DOHH2 (cell line): ENCODE measurements at regions not wholly inside any gene's neighbourhood (a gene's known extent, or its start where the extent isn't known, plus 50 kb on each side); places are given as distances from the start of the nearest gene placed in this dataset.

Experiments used
- H3F3A ChIP-seq: fragments of 200-600 bp; sonication (generic), shearing (Covaris generic); 2 replicates; pipeline ENCODE4 v1.6.0; 2016; ENCODE audit warnings: antibody characterized with exemption, mild to moderate bottlenecking; ENCODE audit not compliant: control insufficient read depth, insufficient read depth
- H3K27ac ChIP-seq: fragments of 200-600 bp; sonication (generic); 2 replicates; pipeline ENCODE4 v1.5.1; 2014; ENCODE audit warnings: low read depth, mild to moderate bottlenecking, low read length, moderate library complexity
- H3K27me3 ChIP-seq: fragments of 200-600 bp; sonication (generic); 2 replicates; pipeline ENCODE4 v1.6.1; 2014; ENCODE audit warnings: mild to moderate bottlenecking, low read length, mixed read lengths; ENCODE audit not compliant: control insufficient read depth
- H3K36me3 ChIP-seq: fragments of 200-600 bp; sonication (generic); 2 replicates; pipeline ENCODE4 v1.6.1; 2014; ENCODE audit warnings: mild to moderate bottlenecking, low read length, moderate library complexity, mixed read lengths; ENCODE audit not compliant: control insufficient read depth
- H3K4me1 ChIP-seq: fragments of 200-600 bp; sonication (generic); 2 replicates; pipeline ENCODE4 v1.6.1; 2014; ENCODE audit warnings: mild to moderate bottlenecking, low read length, mixed read lengths; ENCODE audit not compliant: control insufficient read depth
- H3K4me2 ChIP-seq: fragments of 200-600 bp; sonication (generic); 2 replicates; pipeline ENCODE4 v1.6.0; 2014; ENCODE audit warnings: mild to moderate bottlenecking, low read length, moderate library complexity
- H3K4me3 ChIP-seq: fragments of 200-600 bp; sonication (generic); 2 replicates; pipeline ENCODE4 v1.5.1; 2014; ENCODE audit warnings: mild to moderate bottlenecking, low read length, mixed read lengths
- H3K79me2 ChIP-seq: fragments of 200-600 bp; sonication (generic); 2 replicates; pipeline ENCODE4 v1.6.1; 2014; ENCODE audit warnings: mild to moderate bottlenecking, low read length, mixed read lengths; ENCODE audit not compliant: control insufficient read depth
- H3K9me2 ChIP-seq: fragments of 200-600 bp; sonication (generic); replicated peaks from 2 replicates; pipeline ENCODE4 v1.6.1; 2014; ENCODE audit warnings: mild to moderate bottlenecking, low read length, mixed read lengths; ENCODE audit not compliant: control insufficient read depth
- H3K9me3 ChIP-seq: fragments of 200-600 bp; sonication (generic); 2 replicates; pipeline ENCODE4 v1.6.1; 2014; ENCODE audit warnings: antibody characterized with exemption, low read length, mixed read lengths; ENCODE audit not compliant: control insufficient read depth, insufficient read depth
- H4K20me1 ChIP-seq: fragments of 200-600 bp; sonication (generic); 2 replicates; pipeline ENCODE4 v1.6.0; 2014; ENCODE audit warnings: low read depth, mild to moderate bottlenecking, antibody characterized with exemption, low read length, moderate library complexity; ENCODE audit not compliant: control insufficient read depth, insufficient read depth
- EZH2phosphoT487 ChIP-seq: fragments of 200-600 bp; sonication (generic); IDR thresholded peaks from 2 replicates; pipeline ENCODE4 v1.6.1; 2017; ENCODE audit warnings: borderline replicate concordance, mild to moderate bottlenecking, antibody characterized with exemption, low read length, moderate library complexity, mixed read lengths
- TF ChIP-seq, protein P1 (sequence below): fragments of 200-600 bp; sonication (generic); IDR thresholded peaks from one replicate; pipeline ENCODE4 v1.5.1; 2014; ENCODE audit warnings: antibody characterized with exemption, mild to moderate bottlenecking, low read depth, low read length; ENCODE audit not compliant: poor library complexity, severe bottlenecking

DNA sequence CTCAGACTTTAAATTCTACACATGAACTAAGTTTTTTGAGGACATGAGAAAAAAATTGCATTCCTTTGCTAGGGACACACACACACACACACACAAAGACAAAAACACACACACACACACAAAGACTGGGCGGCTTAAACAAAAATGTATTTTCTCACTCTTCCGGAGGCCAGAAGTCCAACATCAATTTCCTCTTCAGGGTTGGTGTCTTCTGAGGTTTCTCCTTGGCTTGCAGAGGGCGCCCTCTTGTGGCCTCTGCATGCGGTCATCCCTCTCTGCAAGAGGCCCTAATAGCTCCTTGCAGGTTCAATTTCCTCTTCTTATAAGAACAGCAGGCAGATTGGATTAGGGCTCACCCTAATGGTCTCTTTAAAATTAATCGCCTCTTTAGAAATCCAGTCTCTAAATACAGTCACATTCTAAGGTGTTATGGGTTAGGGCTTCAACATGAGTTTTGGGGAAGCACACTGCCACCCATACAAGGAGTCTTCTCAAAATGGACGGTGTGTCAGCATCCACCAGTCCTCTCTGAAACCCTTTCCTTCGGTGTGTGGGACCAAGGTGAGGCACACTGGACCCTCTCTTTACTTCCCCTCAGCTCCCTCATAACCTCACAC is 61.4 kb downstream of the GPR6 start:
- H3K9me2 ChIP-seq, result no peaks in the 10 kb centered on the region
- no peaks in the 10 kb centered on the region for H3K9me3 ChIP-seq
- no peaks in the 10 kb centered on the region for H3K79me2 ChIP-seq
- no peaks in the 10 kb centered on the region for H3K27me3 ChIP-seq
- peak overlapping the region; percentile 72 for H3K4me3 ChIP-seq
- H4K20me1 ChIP-seq, result no peaks in the 10 kb centered on the region
- TF ChIP-seq, protein P1, sequence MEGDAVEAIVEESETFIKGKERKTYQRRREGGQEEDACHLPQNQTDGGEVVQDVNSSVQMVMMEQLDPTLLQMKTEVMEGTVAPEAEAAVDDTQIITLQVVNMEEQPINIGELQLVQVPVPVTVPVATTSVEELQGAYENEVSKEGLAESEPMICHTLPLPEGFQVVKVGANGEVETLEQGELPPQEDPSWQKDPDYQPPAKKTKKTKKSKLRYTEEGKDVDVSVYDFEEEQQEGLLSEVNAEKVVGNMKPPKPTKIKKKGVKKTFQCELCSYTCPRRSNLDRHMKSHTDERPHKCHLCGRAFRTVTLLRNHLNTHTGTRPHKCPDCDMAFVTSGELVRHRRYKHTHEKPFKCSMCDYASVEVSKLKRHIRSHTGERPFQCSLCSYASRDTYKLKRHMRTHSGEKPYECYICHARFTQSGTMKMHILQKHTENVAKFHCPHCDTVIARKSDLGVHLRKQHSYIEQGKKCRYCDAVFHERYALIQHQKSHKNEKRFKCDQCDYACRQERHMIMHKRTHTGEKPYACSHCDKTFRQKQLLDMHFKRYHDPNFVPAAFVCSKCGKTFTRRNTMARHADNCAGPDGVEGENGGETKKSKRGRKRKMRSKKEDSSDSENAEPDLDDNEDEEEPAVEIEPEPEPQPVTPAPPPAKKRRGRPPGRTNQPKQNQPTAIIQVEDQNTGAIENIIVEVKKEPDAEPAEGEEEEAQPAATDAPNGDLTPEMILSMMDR, result peak; percentile 86
- TF ChIP-seq EZH2phosphoT487, result no peak
- H3K27ac ChIP-seq, result no peak overlapping the region; the same call in 1 of the 2 replicates
- no peaks in the 10 kb centered on the region for H3K36me3 ChIP-seq
- peaks cover 10% of the 10 kb centered on the region for H3K4me1 ChIP-seq
- H3F3A ChIP-seq, result no peaks in the 10 kb centered on the region
- peak overlapping the region; percentile 76 for H3K4me2 ChIP-seq

DNA sequence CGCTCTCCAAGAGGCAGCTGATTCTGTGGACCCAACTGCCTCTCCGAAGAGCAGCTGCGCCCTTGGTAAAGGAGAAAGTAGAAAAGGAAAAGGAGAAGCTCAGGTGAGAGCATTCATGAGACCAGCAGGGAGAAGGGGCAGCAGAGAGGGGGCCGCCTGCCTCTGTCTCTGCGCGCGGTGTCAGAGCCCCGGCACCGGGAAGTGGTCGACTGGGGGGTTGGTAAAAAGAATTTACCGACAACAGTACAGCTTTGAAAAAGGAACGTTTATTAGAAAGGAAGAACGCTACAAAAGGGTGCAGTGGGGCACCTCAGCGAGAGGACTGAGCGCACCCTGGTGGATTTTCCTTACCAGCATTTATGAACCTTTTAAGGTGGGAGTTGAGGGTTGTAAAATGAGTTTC is 61.9 kb downstream of the GPR6 start:
- no peaks in the 10 kb centered on the region for H3K36me3 ChIP-seq
- H4K20me1 ChIP-seq, result no peaks in the 10 kb centered on the region
- no peaks in the 10 kb centered on the region for H3K27me3 ChIP-seq
- TF ChIP-seq, protein P1, result peak; percentile 58
- no peak for TF ChIP-seq EZH2phosphoT487
- no peaks in the 10 kb centered on the region for H3F3A ChIP-seq
- no peaks in the 10 kb centered on the region for H3K79me2 ChIP-seq
- peak overlapping the region; percentile 76 for H3K4me2 ChIP-seq
- H3K4me1 ChIP-seq, result peaks cover 10% of the 10 kb centered on the region
- no peaks in the 10 kb centered on the region for H3K9me2 ChIP-seq
- no peak overlapping the region; the same call in 1 of the 2 replicates for H3K27ac ChIP-seq
- H3K4me3 ChIP-seq, result peak overlapping the region; percentile 72
- no peaks in the 10 kb centered on the region for H3K9me3 ChIP-seq

DNA sequence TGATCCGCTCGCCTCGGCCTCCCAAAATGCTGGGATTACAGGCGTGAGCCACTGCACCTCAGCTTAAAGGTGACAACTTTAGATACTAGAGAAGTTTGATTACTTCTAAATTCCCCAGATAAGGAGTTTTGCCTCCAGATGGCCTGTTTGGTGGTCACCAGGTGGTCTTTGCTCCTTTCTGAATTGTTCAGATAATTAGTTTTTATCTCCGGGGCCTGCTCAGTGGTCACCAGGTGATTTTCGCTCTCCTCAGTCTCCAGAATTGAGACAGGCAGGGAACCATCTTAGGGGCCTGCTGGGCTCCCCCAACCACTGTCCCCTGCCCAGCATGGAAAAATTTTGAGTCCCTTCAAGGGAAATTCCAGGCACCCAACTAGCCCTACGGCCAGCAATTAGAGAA is 62.6 kb downstream of the GPR6 start:
- H3K36me3 ChIP-seq, result no peaks in the 10 kb centered on the region
- no peak overlapping the region for H3K27ac ChIP-seq
- H3K4me3 ChIP-seq, result no peak overlapping the region
- peaks cover 3% of the 10 kb centered on the region; the same call in 1 of the 2 replicates for H3K9me3 ChIP-seq
- H3K79me2 ChIP-seq, result no peaks in the 10 kb centered on the region
- H3F3A ChIP-seq, result no peaks in the 10 kb centered on the region
- no peaks in the 10 kb centered on the region for H3K27me3 ChIP-seq
- H3K4me1 ChIP-seq, result peaks cover 10% of the 10 kb centered on the region
- H4K20me1 ChIP-seq, result no peaks in the 10 kb centered on the region
- H3K9me2 ChIP-seq, result no peaks in the 10 kb centered on the region
- TF ChIP-seq, protein P1, result no peak
- TF ChIP-seq EZH2phosphoT487, result no peak
- no peak overlapping the region for H3K4me2 ChIP-seq
